Neural progenitor cell (in vitro differentiated cells): ENCODE measurements at regions not wholly inside any gene's neighbourhood (a gene's known extent, or its start where the extent isn't known, plus 50 kb on each side); places are given as distances from the start of the nearest gene placed in this dataset.
"Not testable (repeated sequence)": the region's sequence is repeated elsewhere in the genome, so short reads cannot be mapped to it uniquely, and the experiment has no call there.

Source experiments
- DNase-seq: peaks from one replicate; pipeline ENCODE4 v3.0.0-alpha.2; 2016; ENCODE audit warnings: low spot score
- H2AFZ ChIP-seq: fragments of 200-600 bp; sonication (generic); replicated peaks from 2 replicates; pipeline ENCODE4 v1.6.1; 2016; ENCODE audit warnings: antibody characterized with exemption
- H3F3A ChIP-seq: fragments of 200-600 bp; sonication (generic); 2 replicates; pipeline ENCODE4 v1.6.1; 2016; ENCODE audit warnings: antibody characterized with exemption, low read depth
- H3K27ac ChIP-seq: fragments of 200-600 bp; sonication (generic); 2 replicates; pipeline ENCODE4 v1.5.1; 2016; ENCODE audit warnings: mild to moderate bottlenecking
- H3K27me3 ChIP-seq: fragments of 200-600 bp; sonication (generic); 2 replicates; pipeline ENCODE4 v1.6.1; 2016; ENCODE audit warnings: mild to moderate bottlenecking, moderate library complexity
- H3K36me3 ChIP-seq: fragments of 200-600 bp; sonication (generic); 2 replicates; pipeline ENCODE4 v1.5.1; 2016
- H3K4me1 ChIP-seq: fragments of 200-600 bp; sonication (generic); 2 replicates; pipeline ENCODE4 v1.6.1; 2016; ENCODE audit warnings: mixed run types
- H3K4me2 ChIP-seq: fragments of 200-600 bp; sonication (generic); 2 replicates; pipeline ENCODE4 v1.6.1; 2016
- H3K4me3 ChIP-seq: fragments of 200-600 bp; sonication (generic); 2 replicates; pipeline ENCODE4 v1.5.1; 2016
- H3K79me2 ChIP-seq: fragments of 200-600 bp; sonication (generic); 2 replicates; pipeline ENCODE4 v1.6.1; 2016; ENCODE audit warnings: low read depth
- H3K9ac ChIP-seq: fragments of 200-600 bp; sonication (generic); 2 replicates; pipeline ENCODE4 v1.6.1; 2016
- H3K9me3 ChIP-seq: fragments of 200-600 bp; sonication (generic); 2 replicates; pipeline ENCODE4 v1.5.1; 2016; ENCODE audit warnings: low read depth
- H4K20me1 ChIP-seq: fragments of 200-600 bp; sonication (generic); 2 replicates; pipeline ENCODE4 v1.6.1; 2016; ENCODE audit warnings: low read depth
- H3K27ac Mint-ChIP-seq: 3 replicates; pipeline ENCODE4 v1.8.0; 2021; ENCODE audit warnings: mixed read lengths
- H3K27me3 Mint-ChIP-seq: 2 replicates; pipeline ENCODE4 v1.8.0; 2022; ENCODE audit warnings: low read depth, mild to moderate bottlenecking, inconsistent platforms, moderate library complexity, mixed read lengths; ENCODE audit not compliant: insufficient read depth
- H3K36me3 Mint-ChIP-seq: 3 replicates; pipeline ENCODE4 v1.8.0; 2021; ENCODE audit warnings: mixed read lengths
- H3K4me1 Mint-ChIP-seq: 3 replicates; pipeline ENCODE4 v1.8.0; 2021; ENCODE audit warnings: mixed read lengths
- H3K4me3 Mint-ChIP-seq: 3 replicates; pipeline ENCODE4 v1.8.0; 2021; ENCODE audit warnings: mild to moderate bottlenecking, moderate library complexity, mixed read lengths
- H3K9me3 Mint-ChIP-seq: 3 replicates; pipeline ENCODE4 v1.8.0; 2020; ENCODE audit warnings: mixed read lengths
- CTCF ChIP-seq: fragments of 200-600 bp; sonication (generic); IDR thresholded peaks from 2 replicates; pipeline ENCODE4 v1.5.1; 2017; ENCODE audit warnings: antibody characterized with exemption, mild to moderate bottlenecking
- EZH2 ChIP-seq: fragments of 200-600 bp; sonication (generic); IDR thresholded peaks from 2 replicates; pipeline ENCODE4 v1.6.1; 2017; ENCODE audit warnings: antibody characterized with exemption, mild to moderate bottlenecking, moderate library complexity
- EZH2phosphoT487 ChIP-seq: fragments of 200-600 bp; sonication (generic); IDR thresholded peaks from 2 replicates; pipeline ENCODE4 v1.6.1; 2017; ENCODE audit warnings: antibody characterized with exemption

- TF ChIP-seq EZH2phosphoT487 (no peak), CTCF (no peak), EZH2 (no peak)
- Histone ChIP-seq H3K9ac (no peak overlapping the region), H3K4me1 (no peaks in the 10 kb centered on the region), H2AFZ (no peak overlapping the region), H3F3A (no peaks in the 10 kb centered on the region), H3K4me2 (no peak overlapping the region), H4K20me1 (no peaks in the 10 kb centered on the region), H3K79me2 (no peaks in the 10 kb centered on the region), H3K4me3 (no peak overlapping the region), H3K36me3 (no peaks in the 10 kb centered on the region), H3K9me3 (no peaks in the 10 kb centered on the region), H3K27me3 (no peaks in the 10 kb centered on the region), H3K27ac (no peak overlapping the region)
- Mint-ChIP-seq H3K4me3 (no peak overlapping the region), H3K36me3 (no peaks in the 10 kb centered on the region), H3K27me3 (no peaks in the 10 kb centered on the region), H3K4me1 (no peaks in the 10 kb centered on the region), H3K27ac (no peak overlapping the region), H3K9me3 (no peaks in the 10 kb centered on the region)
- no peak for DNase-seq
These were observed 256.3 kb upstream of the SPOPL start for GRCh38 chr2:138245310-138245709.

GRCh38 chr2:138247302-138247701 is 254.3 kb upstream of the SPOPL start:
- H3K9me3 Mint-ChIP-seq, result no peaks in the 10 kb centered on the region
- no peaks in the 10 kb centered on the region for H3K4me1 Mint-ChIP-seq
- H3F3A ChIP-seq, result no peaks in the 10 kb centered on the region
- H3K4me3 Mint-ChIP-seq, result no peak overlapping the region
- no peaks in the 10 kb centered on the region for H3K4me1 ChIP-seq
- no peaks in the 10 kb centered on the region for H3K9me3 ChIP-seq
- no peak for TF ChIP-seq EZH2phosphoT487
- TF ChIP-seq CTCF, result no peak
- TF ChIP-seq EZH2, result no peak
- no peaks in the 10 kb centered on the region for H3K36me3 Mint-ChIP-seq
- no peaks in the 10 kb centered on the region for H3K36me3 ChIP-seq
- H3K79me2 ChIP-seq, result no peaks in the 10 kb centered on the region
- H3K4me3 ChIP-seq, result no peak overlapping the region
- no peaks in the 10 kb centered on the region for H4K20me1 ChIP-seq
- H3K9ac ChIP-seq, result no peak overlapping the region
- no peak overlapping the region for H3K27ac ChIP-seq
- no peaks in the 10 kb centered on the region for H3K27me3 Mint-ChIP-seq
- H3K27me3 ChIP-seq, result no peaks in the 10 kb centered on the region
- no peak overlapping the region for H3K4me2 ChIP-seq
- H3K27ac Mint-ChIP-seq, result no peak overlapping the region
- DNase-seq, result no peak
- H2AFZ ChIP-seq, result no peak overlapping the region

- no peak overlapping the region for H3K4me2 ChIP-seq
- no peak overlapping the region for H3K4me3 ChIP-seq
- no peaks in the 10 kb centered on the region for H3K36me3 Mint-ChIP-seq
- H3K79me2 ChIP-seq, result no peaks in the 10 kb centered on the region
- H4K20me1 ChIP-seq, result no peaks in the 10 kb centered on the region
- H3K4me1 Mint-ChIP-seq, result no peaks in the 10 kb centered on the region
- H3K36me3 ChIP-seq, result no peaks in the 10 kb centered on the region
- no peak overlapping the region for H3K27ac ChIP-seq
- no peaks in the 10 kb centered on the region for H3K4me1 ChIP-seq
- H3K9me3 ChIP-seq, result no peaks in the 10 kb centered on the region
- H3K4me3 Mint-ChIP-seq, result no peak overlapping the region
- no peaks in the 10 kb centered on the region for H3K9me3 Mint-ChIP-seq
- H3F3A ChIP-seq, result no peaks in the 10 kb centered on the region
- no peak overlapping the region for H2AFZ ChIP-seq
- DNase-seq, result no peak
- H3K9ac ChIP-seq, result no peak overlapping the region
- no peak overlapping the region for H3K27ac Mint-ChIP-seq
- no peaks in the 10 kb centered on the region for H3K27me3 ChIP-seq
- TF ChIP-seq CTCF, result no peak
- no peak for TF ChIP-seq EZH2phosphoT487
- TF ChIP-seq EZH2, result no peak
- H3K27me3 Mint-ChIP-seq, result peaks cover 3% of the 10 kb centered on the region
These were observed 252.4 kb upstream of the SPOPL start for GRCh38 chr2:138249207-138249606.

GRCh38 chr2:138250843-138251320 is 250.7 kb upstream of the SPOPL start:
- not testable (repeated sequence) for H3K36me3 ChIP-seq, DNase-seq, H3K4me1 Mint-ChIP-seq, H3K4me3 ChIP-seq, H2AFZ ChIP-seq, H3K9ac ChIP-seq, H3K9me3 ChIP-seq, H3K4me2 ChIP-seq, H3K4me1 ChIP-seq, H3K4me3 Mint-ChIP-seq, H3K27ac ChIP-seq, H3K9me3 Mint-ChIP-seq, H4K20me1 ChIP-seq, H3K36me3 Mint-ChIP-seq, H3F3A ChIP-seq, H3K27ac Mint-ChIP-seq, H3K79me2 ChIP-seq, H3K27me3 ChIP-seq, H3K27me3 Mint-ChIP-seq
